ENCODE measurements at regions not wholly inside any gene's neighbourhood (a gene's known extent, or its start where the extent isn't known, plus 50 kb on each side); places are given as distances from the start of the nearest gene placed in this dataset.

GRCh38 chr18:61198486-61198885 lies 134.7 kb upstream of the CDH20 start:
- TF ChIP-seq CTCF (IDR thresholded peaks at IDR 0.05): no peak
- TF ChIP-seq POLR2A (IDR thresholded peaks at IDR 0.05): no peak
- TF ChIP-seq POLR2AphosphoS5 (IDR thresholded peaks at IDR 0.05; ENCODE audit: insufficient read depth in 1 of 2, low read depth in 1 of 2): no peak
